Left ventricle myocardium inferior (tissue), 1 donor: ENCODE measurements at regions not wholly inside any gene's neighbourhood (a gene's known extent, or its start where the extent isn't known, plus 50 kb on each side); places are given as distances from the start of the nearest gene placed in this dataset.

ENCODE experiments used
- DNase-seq: peaks from one replicate; pipeline ENCODE4 v3.0.0-alpha.2; 2020
- H3K27ac ChIP-seq: fragments of 200-600 bp; replicated peaks from 2 replicates; pipeline ENCODE4 v1.8.0; 2021
- H3K27me3 ChIP-seq: fragments of 200-600 bp; 2 replicates; pipeline ENCODE4 v1.8.0; 2021; ENCODE audit warnings: low read depth
- H3K36me3 ChIP-seq: fragments of 200-600 bp; 2 replicates; pipeline ENCODE4 v1.8.0; 2021
- H3K4me1 ChIP-seq: fragments of 200-600 bp; 2 replicates; pipeline ENCODE4 v1.8.0; 2021
- H3K4me3 ChIP-seq: fragments of 200-600 bp; 2 replicates; pipeline ENCODE4 v1.8.0; 2021; ENCODE audit warnings: mild to moderate bottlenecking, moderate library complexity
- H3K9me3 ChIP-seq: fragments of 200-600 bp; replicated peaks from 2 replicates; pipeline ENCODE4 v1.8.0; 2021
- intact Hi-C: fragments of 100-400 bp; cut with micrococcal nuclease; formaldehyde crosslinking; loops from one replicate; pipeline ENCODE4 v1.11.0; 2022
- TF ChIP-seq, protein P1 (sequence below): fragments of 200-600 bp; IDR thresholded peaks from 2 replicates; pipeline ENCODE4 v1.8.0; 2021; ENCODE audit warnings: antibody characterized with exemption, mild to moderate bottlenecking, borderline replicate concordance
- donor health status: DM: no; HTN: yes; CAD: no; lungs with severe emphysema.

DNA sequence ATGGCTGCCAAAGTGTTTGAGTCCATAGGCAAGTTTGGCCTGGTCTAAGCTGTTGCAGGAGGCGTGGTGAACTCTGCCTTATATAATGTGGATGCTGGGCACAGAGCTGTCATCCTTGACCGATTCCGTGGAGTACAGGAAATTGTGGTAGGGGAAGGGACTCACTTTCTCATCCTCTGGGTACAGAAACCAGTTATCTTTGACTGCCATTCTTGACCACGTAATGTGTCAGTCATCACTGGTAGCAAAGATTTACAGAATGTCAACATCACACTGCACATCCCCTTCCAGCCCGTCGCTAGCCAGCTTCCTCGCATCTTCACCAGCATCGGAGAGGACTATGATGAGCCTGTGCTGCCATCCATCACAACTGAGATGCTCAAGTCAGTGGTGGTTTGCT, 215.8 kb upstream of the JUN start:
- no peaks in the 10 kb centered on the region for H3K36me3 ChIP-seq
- DNase-seq: no peak
- TF ChIP-seq, protein P1, sequence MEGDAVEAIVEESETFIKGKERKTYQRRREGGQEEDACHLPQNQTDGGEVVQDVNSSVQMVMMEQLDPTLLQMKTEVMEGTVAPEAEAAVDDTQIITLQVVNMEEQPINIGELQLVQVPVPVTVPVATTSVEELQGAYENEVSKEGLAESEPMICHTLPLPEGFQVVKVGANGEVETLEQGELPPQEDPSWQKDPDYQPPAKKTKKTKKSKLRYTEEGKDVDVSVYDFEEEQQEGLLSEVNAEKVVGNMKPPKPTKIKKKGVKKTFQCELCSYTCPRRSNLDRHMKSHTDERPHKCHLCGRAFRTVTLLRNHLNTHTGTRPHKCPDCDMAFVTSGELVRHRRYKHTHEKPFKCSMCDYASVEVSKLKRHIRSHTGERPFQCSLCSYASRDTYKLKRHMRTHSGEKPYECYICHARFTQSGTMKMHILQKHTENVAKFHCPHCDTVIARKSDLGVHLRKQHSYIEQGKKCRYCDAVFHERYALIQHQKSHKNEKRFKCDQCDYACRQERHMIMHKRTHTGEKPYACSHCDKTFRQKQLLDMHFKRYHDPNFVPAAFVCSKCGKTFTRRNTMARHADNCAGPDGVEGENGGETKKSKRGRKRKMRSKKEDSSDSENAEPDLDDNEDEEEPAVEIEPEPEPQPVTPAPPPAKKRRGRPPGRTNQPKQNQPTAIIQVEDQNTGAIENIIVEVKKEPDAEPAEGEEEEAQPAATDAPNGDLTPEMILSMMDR: no peak
- H3K4me1 ChIP-seq: peaks cover 15% of the 10 kb centered on the region
- no peak overlapping the region for H3K4me3 ChIP-seq
- H3K9me3 ChIP-seq: no peaks in the 10 kb centered on the region
- H3K27ac ChIP-seq: no peak overlapping the region
- intact Hi-C loops: no loop called here
- no peaks in the 10 kb centered on the region for H3K27me3 ChIP-seq

DNA sequence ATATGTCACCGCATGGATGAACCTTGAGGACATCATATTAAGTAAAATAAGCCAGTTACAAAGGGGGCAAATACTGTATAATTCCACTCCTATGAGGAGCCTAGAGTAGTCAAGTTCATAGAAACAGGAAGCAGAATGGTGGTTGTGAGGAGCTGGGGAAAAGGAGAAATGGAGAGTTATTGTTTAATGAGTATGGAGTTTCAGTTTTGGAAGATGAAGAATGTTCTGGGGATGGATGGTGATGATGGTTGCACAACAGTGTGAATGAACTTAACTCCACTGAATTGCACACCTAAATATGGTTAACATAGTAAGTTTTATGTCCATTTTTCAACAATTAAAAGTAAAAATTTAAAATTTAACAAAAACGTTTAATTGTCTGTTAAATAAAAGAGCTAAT, 220.9 kb upstream of the JUN start:
- Histone ChIP-seq H3K4me3 (no peak overlapping the region), H3K27me3 (no peaks in the 10 kb centered on the region), H3K27ac (no peak overlapping the region), H3K4me1 (peaks cover 24% of the 10 kb centered on the region), H3K36me3 (no peaks in the 10 kb centered on the region), H3K9me3 (no peaks in the 10 kb centered on the region)
- TF ChIP-seq, protein P1: no peak
- DNase-seq: no peak
- intact Hi-C loops: no loop called here

DNA sequence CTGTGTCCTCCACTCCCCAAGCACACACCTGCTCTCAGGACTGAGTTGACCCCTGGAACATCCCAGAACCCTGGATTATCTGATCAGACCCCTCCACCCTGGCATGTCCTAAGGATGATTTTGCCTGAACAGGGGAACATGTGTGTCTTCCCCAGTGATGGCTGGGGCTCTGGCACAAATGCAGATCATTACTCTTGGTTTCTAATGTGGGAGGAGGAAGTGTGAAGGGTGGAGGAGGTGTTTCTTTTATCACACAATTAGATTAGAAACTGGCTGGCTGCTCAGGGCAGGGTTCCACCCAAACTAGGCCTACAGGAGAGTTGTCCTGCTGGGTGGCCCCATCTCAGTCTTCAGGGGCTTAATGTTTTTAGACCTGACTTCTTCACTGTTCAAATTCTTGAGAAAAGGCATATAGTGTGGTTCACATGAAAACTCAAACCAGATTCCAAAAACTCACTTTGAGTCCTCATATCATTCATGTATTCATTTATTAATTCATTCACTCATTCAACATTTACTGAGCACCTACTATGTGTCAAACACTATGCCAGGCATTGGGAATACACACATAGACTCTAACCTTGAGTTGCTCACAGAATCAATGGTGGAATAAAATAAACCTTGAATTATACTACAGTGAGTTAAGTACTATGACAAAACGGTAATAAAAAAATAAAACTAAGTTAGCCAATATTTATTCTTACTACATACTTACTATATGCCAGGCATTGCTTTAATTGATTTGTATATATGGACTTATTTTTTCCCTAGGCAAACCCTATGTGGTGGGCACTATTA, 221.8 kb upstream of the JUN start:
- no peak for DNase-seq
- H3K4me3 ChIP-seq: no peak overlapping the region
- H3K36me3 ChIP-seq: no peaks in the 10 kb centered on the region
- no peaks in the 10 kb centered on the region for H3K9me3 ChIP-seq
- H3K27me3 ChIP-seq: no peaks in the 10 kb centered on the region
- no peak overlapping the region for H3K27ac ChIP-seq
- H3K4me1 ChIP-seq: peaks cover 24% of the 10 kb centered on the region
- intact Hi-C loops: no loop called here
- TF ChIP-seq, protein P1: no peak

DNA sequence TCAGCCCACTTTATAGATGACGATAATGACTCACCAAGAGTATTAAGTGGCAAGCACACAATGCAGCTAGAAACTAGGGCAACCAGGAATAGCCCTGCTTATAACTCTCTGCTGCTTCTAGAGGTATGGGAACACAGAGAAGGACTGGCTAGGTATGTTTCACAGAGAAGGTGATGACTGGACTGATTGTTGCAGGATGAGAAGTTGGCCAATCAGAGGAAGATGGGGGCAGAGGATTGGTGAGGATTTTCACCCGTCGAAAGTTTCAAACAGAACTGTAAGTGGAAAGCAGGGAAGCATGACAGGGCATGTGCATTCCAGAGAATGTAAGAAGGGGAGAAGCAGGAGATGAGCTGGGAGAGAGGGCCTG, 222.4 kb upstream of the JUN start:
- intact Hi-C loops: no loop called here
- DNase-seq: no peak
- H3K4me1 ChIP-seq: peaks cover 24% of the 10 kb centered on the region
- no peak overlapping the region for H3K4me3 ChIP-seq
- H3K27me3 ChIP-seq: no peaks in the 10 kb centered on the region
- H3K27ac ChIP-seq: no peak overlapping the region
- H3K36me3 ChIP-seq: no peaks in the 10 kb centered on the region
- TF ChIP-seq, protein P1: no peak
- H3K9me3 ChIP-seq: no peaks in the 10 kb centered on the region

DNA sequence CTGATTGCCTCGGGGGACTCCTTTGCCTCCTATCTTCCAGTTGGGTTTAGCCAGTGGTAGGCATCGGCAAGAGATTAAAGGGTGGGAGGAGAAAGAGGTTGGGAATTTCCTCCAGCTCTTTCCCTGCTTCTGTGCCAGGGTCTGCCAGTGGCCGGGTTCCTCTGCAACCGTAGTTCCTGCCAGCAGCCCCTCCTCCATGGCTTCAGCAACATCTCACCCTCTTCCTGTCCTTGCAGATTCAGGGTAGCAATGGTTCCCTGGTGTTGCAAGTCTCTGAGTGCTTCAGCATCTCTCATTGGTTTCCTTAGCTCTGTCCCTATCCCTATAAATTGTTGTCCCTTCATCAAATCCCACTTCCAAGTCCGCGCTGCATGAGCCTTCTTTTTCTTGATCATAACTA, 223.1 kb upstream of the JUN start:
- intact Hi-C loops: no loop called here
- Histone ChIP-seq H3K36me3 (no peaks in the 10 kb centered on the region), H3K27ac (no peak overlapping the region), H3K4me3 (no peak overlapping the region), H3K27me3 (no peaks in the 10 kb centered on the region), H3K4me1 (peaks cover 24% of the 10 kb centered on the region), H3K9me3 (no peaks in the 10 kb centered on the region)
- no peak for DNase-seq
- TF ChIP-seq, protein P1: no peak
